ENCODE measurements at regions not wholly inside any gene's neighbourhood (a gene's known extent, or its start where the extent isn't known, plus 50 kb on each side); places are given as distances from the start of the nearest gene placed in this dataset.

- Histone ChIP-seq H3K79me1 (ENCODE audit: low read depth in 1 of 2, low read length in 2 of 2) (no peaks in the 10 kb centered on the region), H2BK15ac (ENCODE audit: low read depth, low read length) (no peak overlapping the region), H3K4me3 (ENCODE audit: insufficient read depth, low read depth, low read length) (no peak overlapping the region), H3K23ac (ENCODE audit: low read depth, low read length) (no peak overlapping the region), H3K27me3 (ENCODE audit: control insufficient read depth, insufficient read depth, low read length) (no peaks in the 10 kb centered on the region), H3K4me2 (ENCODE audit: low read depth, low read length) (no peak overlapping the region), H4K20me1 (ENCODE audit: insufficient read depth, low read length) (no peaks in the 10 kb centered on the region), H2AFZ (replicated peaks; ENCODE audit: low read length, poor library complexity) (no peak overlapping the region), H4K5ac (ENCODE audit: low read depth, low read length) (no peak overlapping the region), H3K4me1 (ENCODE audit: control insufficient read depth, insufficient read depth, low read length) (no peaks in the 10 kb centered on the region), H3K27ac (ENCODE audit: insufficient read depth, low read length) (no peak overlapping the region), H3K56ac (ENCODE audit: extremely low read depth, insufficient read depth, low read length) (no peak overlapping the region), H3K14ac (replicated peaks; ENCODE audit: low read depth, low read length) (no peak overlapping the region), H3K4ac (ENCODE audit: low read depth, low read length) (no peak overlapping the region), H2BK20ac (ENCODE audit: low read depth, low read length) (no peak overlapping the region), H3K9me1 (ENCODE audit: insufficient read depth, low read length) (no peaks in the 10 kb centered on the region), H3K9me3 (ENCODE audit: control insufficient read depth, insufficient read depth, low read length) (0 out of 2 replicates have a peak, but pooled peaks cover 2% of the 10 kb centered on the region), H2BK120ac (ENCODE audit: low read depth, low read length) (no peak overlapping the region), H2AK9ac (replicated peaks; ENCODE audit: low read depth, low read length, poor library complexity) (no peak overlapping the region), H4K8ac (ENCODE audit: low read depth in 2 of 2, low read length in 2 of 2) (no peak overlapping the region), H3K18ac (ENCODE audit: low read depth, low read length) (no peak overlapping the region), H2BK5ac (ENCODE audit: low read depth, low read length, poor library complexity, severe bottlenecking) (no peak overlapping the region), H3K9ac (ENCODE audit: low read depth, low read length) (no peak overlapping the region), H3K36me3 (ENCODE audit: control insufficient read depth, insufficient read depth, low read length) (no peaks in the 10 kb centered on the region), H4K91ac (ENCODE audit: insufficient read depth, low read depth, low read length) (no peak overlapping the region), H2AK5ac (ENCODE audit: low read depth, low read length) (no peak overlapping the region)
- TF ChIP-seq FOS (IDR thresholded peaks at IDR 0.05; ENCODE audit: low read depth, low read length) (no peak), MXI1 (IDR thresholded peaks at IDR 0.05; ENCODE audit: borderline replicate concordance, low read depth, low read length) (no peak), MAZ (IDR thresholded peaks at IDR 0.05; ENCODE audit: borderline replicate concordance, low read depth, low read length) (no peak), BHLHE40 (IDR thresholded peaks at IDR 0.05; ENCODE audit: low read depth, low read length) (no peak), POLR2A (IDR thresholded peaks at IDR 0.05; ENCODE audit: low read depth, low read length) (no peak), CTCF (conservative IDR thresholded peaks at IDR 0.05; ENCODE audit: low read depth, low read length) (no peak), RFX5 (IDR thresholded peaks at IDR 0.05; ENCODE audit: low read depth, low read length) (no peak), USF2 (IDR thresholded peaks at IDR 0.05; ENCODE audit: low read depth, low read length) (no peak), RCOR1 (IDR thresholded peaks at IDR 0.05; ENCODE audit: insufficient replicate concordance, low read length) (no peak)
- TF ChIP-seq, protein P1, sequence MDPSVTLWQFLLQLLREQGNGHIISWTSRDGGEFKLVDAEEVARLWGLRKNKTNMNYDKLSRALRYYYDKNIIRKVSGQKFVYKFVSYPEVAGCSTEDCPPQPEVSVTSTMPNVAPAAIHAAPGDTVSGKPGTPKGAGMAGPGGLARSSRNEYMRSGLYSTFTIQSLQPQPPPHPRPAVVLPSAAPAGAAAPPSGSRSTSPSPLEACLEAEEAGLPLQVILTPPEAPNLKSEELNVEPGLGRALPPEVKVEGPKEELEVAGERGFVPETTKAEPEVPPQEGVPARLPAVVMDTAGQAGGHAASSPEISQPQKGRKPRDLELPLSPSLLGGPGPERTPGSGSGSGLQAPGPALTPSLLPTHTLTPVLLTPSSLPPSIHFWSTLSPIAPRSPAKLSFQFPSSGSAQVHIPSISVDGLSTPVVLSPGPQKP (IDR thresholded peaks at IDR 0.05; ENCODE audit: borderline replicate concordance, low read depth, low read length): no peak
- no peak for DNase-seq
- in situ Hi-C loops (cut with MboI; ENCODE audit: low sequenced_read_pairs): no loop called here
- ChIA-PET CTCF (no interaction called here), POLR2A (ENCODE audit: unreplicated experiment) (no interaction called here)
- no TSS peak for BruUV-seq (replicated peaks)
- ATAC-seq (ENCODE audit: low read depth): no peak
- WGBS, 2 experiments (ENCODE audit: extremely low coverage in 2 of 2, insufficient read length in 1 of 2): no CpG with 5 or more reads among the region's 2 CpGs
- intact Hi-C loops (cut with micrococcal nuclease): no loop called here
- dilution Hi-C loops (cut with HindIII; ENCODE audit: low sequenced_read_pairs, unreplicated experiment): no loop called here
Measured at GRCh38 chr6:50381099-50381415, 331.3 kb upstream of the DEFB112 start.
